GM23338 (cell line): ENCODE measurements at regions not wholly inside any gene's neighbourhood (a gene's known extent, or its start where the extent isn't known, plus 50 kb on each side); places are given as distances from the start of the nearest gene placed in this dataset.

Experiments
- ATAC-seq: fragments of 200-7000 bp; cut with Tn5 transposase; 3 replicates; pipeline ENCODE4 v1.9.1; 2020
- DNase-seq: peaks from one replicate; pipeline ENCODE4 v3.0.0-alpha.2; 2015; ENCODE audit warnings: low spot score
- H2AFZ ChIP-seq: fragments of 200-600 bp; sonication (generic); 2 replicates; pipeline ENCODE4 v1.8.0; 2016; ENCODE audit warnings: antibody characterized with exemption, mild to moderate bottlenecking, moderate library complexity
- H3F3A ChIP-seq: fragments of 200-600 bp; sonication (generic); replicated peaks from 2 replicates; pipeline ENCODE4 v1.8.0; 2017; ENCODE audit warnings: antibody characterized with exemption, mixed run types, low read depth
- H3K27ac ChIP-seq: fragments of 200-600 bp; sonication (generic); 2 replicates; pipeline ENCODE4 v1.6.1; 2016; ENCODE audit warnings: low read depth
- H3K27me3 ChIP-seq: fragments of 200-600 bp; sonication (generic); 2 replicates; pipeline ENCODE4 v1.8.0; 2016; ENCODE audit warnings: mild to moderate bottlenecking, mixed run types, moderate library complexity; ENCODE audit not compliant: insufficient read depth
- H3K36me3 ChIP-seq: fragments of 200-600 bp; sonication (generic); 2 replicates; pipeline ENCODE4 v1.8.0; 2016; ENCODE audit warnings: mild to moderate bottlenecking; ENCODE audit not compliant: insufficient read depth
- H3K4me1 ChIP-seq: fragments of 200-600 bp; sonication (generic); 2 replicates; pipeline ENCODE4 v1.8.0; 2016; ENCODE audit warnings: mild to moderate bottlenecking, moderate library complexity; ENCODE audit not compliant: insufficient read depth
- H3K4me2 ChIP-seq: fragments of 200-600 bp; sonication (generic); 2 replicates; pipeline ENCODE4 v1.7.1; 2017; ENCODE audit warnings: mixed run types
- H3K4me3 ChIP-seq: fragments of 200-600 bp; sonication (generic); 2 replicates; pipeline ENCODE4 v1.6.1; 2016; ENCODE audit warnings: mixed run types
- H3K79me2 ChIP-seq: fragments of 200-600 bp; sonication (generic); replicated peaks from 2 replicates; pipeline ENCODE4 v1.8.0; 2017; ENCODE audit warnings: mild to moderate bottlenecking; ENCODE audit not compliant: insufficient read depth
- H3K9me2 ChIP-seq: fragments of 200-600 bp; sonication (generic); 2 replicates; pipeline ENCODE4 v1.8.0; 2017; ENCODE audit not compliant: insufficient read depth
- H4K20me1 ChIP-seq: fragments of 200-600 bp; sonication (generic); replicated peaks from 2 replicates; pipeline ENCODE4 v1.8.0; 2017; ENCODE audit warnings: mild to moderate bottlenecking; ENCODE audit not compliant: insufficient read depth
- H3K27ac Mint-ChIP-seq: 2 replicates; pipeline ENCODE4 v1.8.0; 2020; ENCODE audit warnings: inconsistent platforms, mild to moderate bottlenecking, moderate library complexity, mixed read lengths
- H3K27me3 Mint-ChIP-seq: 3 replicates; pipeline ENCODE4 v1.8.0; 2022; ENCODE audit warnings: low read depth, mild to moderate bottlenecking, moderate library complexity, mixed read lengths, inconsistent platforms; ENCODE audit not compliant: insufficient read depth, poor library complexity
- H3K36me3 Mint-ChIP-seq: 3 replicates; pipeline ENCODE4 v1.8.0; 2021; ENCODE audit warnings: low read depth, mild to moderate bottlenecking, inconsistent platforms, moderate library complexity, mixed read lengths
- H3K4me1 Mint-ChIP-seq: 3 replicates; pipeline ENCODE4 v1.8.0; 2020; ENCODE audit warnings: mild to moderate bottlenecking, inconsistent platforms, mixed read lengths
- H3K4me3 Mint-ChIP-seq: 3 replicates; pipeline ENCODE4 v1.8.0; 2021; ENCODE audit warnings: moderate library complexity, mild to moderate bottlenecking, inconsistent platforms, mixed read lengths
- H3K9me3 Mint-ChIP-seq: 3 replicates; pipeline ENCODE4 v1.8.0; 2020; ENCODE audit warnings: moderate library complexity, mild to moderate bottlenecking, inconsistent platforms, mixed read lengths
- EZH2 ChIP-seq: fragments of 200-600 bp; sonication (generic); IDR thresholded peaks from one replicate; pipeline ENCODE4 v1.8.0; 2017; ENCODE audit warnings: antibody characterized with exemption, mild to moderate bottlenecking, low read depth; ENCODE audit not compliant: unreplicated experiment
- EZH2phosphoT487 ChIP-seq: fragments of 200-600 bp; sonication (generic); IDR thresholded peaks from one replicate; pipeline ENCODE4 v1.8.1; 2018; ENCODE audit warnings: antibody characterized with exemption; ENCODE audit not compliant: unreplicated experiment
- JUNB ChIP-seq: IDR thresholded peaks from one replicate; pipeline ENCODE4 v1.6.1; 2016; ENCODE audit warnings: antibody characterized with exemption; ENCODE audit not compliant: unreplicated experiment
- POLR2AphosphoS5 ChIP-seq: IDR thresholded peaks from 2 replicates; pipeline ENCODE4 v1.6.1; 2016; ENCODE audit warnings: antibody characterized with exemption, low read depth
- REST ChIP-seq: IDR thresholded peaks from one replicate; pipeline ENCODE4 v1.6.1; 2018; ENCODE audit warnings: antibody characterized with exemption; ENCODE audit not compliant: unreplicated experiment
- STAT1 ChIP-seq: IDR thresholded peaks from one replicate; pipeline ENCODE4 v1.6.1; 2016; ENCODE audit warnings: antibody characterized with exemption; ENCODE audit not compliant: unreplicated experiment
- ZNF114 ChIP-seq: fragments of 250-450 bp; sonication (Bioruptor Pico); IDR thresholded peaks from 2 replicates; pipeline ENCODE4 v1.5.0; 2020; ENCODE audit warnings: mild to moderate bottlenecking, moderate library complexity
- ZNF331 ChIP-seq: fragments of 250-450 bp; sonication (Bioruptor Pico); IDR thresholded peaks from 2 replicates; pipeline ENCODE4 v1.5.0; 2020; ENCODE audit warnings: low read depth, mild to moderate bottlenecking, moderate library complexity
- TF ChIP-seq, protein P1 (sequence below), 2 experiments: fragments of 200-600 bp in 1 of 2; sonication (generic) in 1 of 2; conservative IDR thresholded peaks; 2 replicates each; pipeline versions ENCODE4 v1.5.1 to v1.6.1; 2016 to 2017; ENCODE audit warnings: antibody characterized with exemption in 2 of 2, low read depth in 2 of 2, mild to moderate bottlenecking in 2 of 2, moderate library complexity in 1 of 2
- TF ChIP-seq, protein P2 (sequence below): fragments of 250-450 bp; sonication (Bioruptor Pico); IDR thresholded peaks from 2 replicates; pipeline ENCODE4 v1.5.0; 2020; ENCODE audit warnings: mild to moderate bottlenecking, moderate library complexity

- TF ChIP-seq REST: no peak
Observed at GRCh38 chrX:16319929-16320328, 152.6 kb downstream of the MAGEB17 start (continued).

DNA sequence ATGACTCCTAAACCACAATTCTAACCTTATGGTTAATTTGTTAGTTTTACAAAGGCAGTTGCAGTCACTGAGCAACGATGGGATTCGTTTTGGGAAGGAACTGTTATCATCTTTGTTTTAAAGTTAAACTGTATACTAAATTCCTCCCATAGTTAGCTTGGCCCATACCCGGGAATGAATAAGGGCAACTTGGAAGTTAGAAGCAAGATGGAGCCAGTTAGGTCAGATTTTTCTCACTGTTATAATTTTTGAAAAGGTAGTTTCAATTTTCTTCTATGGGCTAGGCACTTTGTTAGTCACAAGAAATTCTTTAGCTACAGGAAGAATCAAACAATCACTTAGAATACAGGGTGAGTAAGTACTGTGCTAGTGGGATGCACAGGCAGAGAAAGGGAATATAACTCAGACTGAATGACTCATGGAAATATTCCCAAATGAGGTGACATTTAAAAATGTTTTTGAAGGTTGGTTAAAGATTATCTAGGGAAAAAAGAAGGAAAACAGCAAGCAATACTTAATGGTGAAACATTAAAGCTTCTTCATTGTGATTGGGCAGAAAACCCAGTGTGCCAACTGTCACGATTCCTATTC lies 153.6 kb downstream of the MAGEB17 start:
- Histone ChIP-seq H2AFZ (no peak overlapping the region), H3K4me3 (no peak overlapping the region), H3K4me2 (no peak overlapping the region), H3K79me2 (no peaks in the 10 kb centered on the region), H3K36me3 (no peaks in the 10 kb centered on the region; the same call in 1 of the 2 replicates), H3K9me2 (no peaks in the 10 kb centered on the region), H4K20me1 (no peaks in the 10 kb centered on the region), H3K4me1 (no peaks in the 10 kb centered on the region), H3F3A (no peaks in the 10 kb centered on the region), H3K27me3 (no peaks in the 10 kb centered on the region), H3K27ac (no peak overlapping the region)
- no peak overlapping the region for H3K4me3 Mint-ChIP-seq
- peaks cover 6% of the 10 kb centered on the region; the same call in 2 of the 3 replicates for H3K4me1 Mint-ChIP-seq
- H3K27me3 Mint-ChIP-seq: no peaks in the 10 kb centered on the region
- no peak overlapping the region for H3K27ac Mint-ChIP-seq
- peaks cover 34% of the 10 kb centered on the region for H3K9me3 Mint-ChIP-seq
- DNase-seq: no peak
- H3K36me3 Mint-ChIP-seq: peaks cover 34% of the 10 kb centered on the region
- no peak for ATAC-seq
- TF ChIP-seq, protein P1, sequence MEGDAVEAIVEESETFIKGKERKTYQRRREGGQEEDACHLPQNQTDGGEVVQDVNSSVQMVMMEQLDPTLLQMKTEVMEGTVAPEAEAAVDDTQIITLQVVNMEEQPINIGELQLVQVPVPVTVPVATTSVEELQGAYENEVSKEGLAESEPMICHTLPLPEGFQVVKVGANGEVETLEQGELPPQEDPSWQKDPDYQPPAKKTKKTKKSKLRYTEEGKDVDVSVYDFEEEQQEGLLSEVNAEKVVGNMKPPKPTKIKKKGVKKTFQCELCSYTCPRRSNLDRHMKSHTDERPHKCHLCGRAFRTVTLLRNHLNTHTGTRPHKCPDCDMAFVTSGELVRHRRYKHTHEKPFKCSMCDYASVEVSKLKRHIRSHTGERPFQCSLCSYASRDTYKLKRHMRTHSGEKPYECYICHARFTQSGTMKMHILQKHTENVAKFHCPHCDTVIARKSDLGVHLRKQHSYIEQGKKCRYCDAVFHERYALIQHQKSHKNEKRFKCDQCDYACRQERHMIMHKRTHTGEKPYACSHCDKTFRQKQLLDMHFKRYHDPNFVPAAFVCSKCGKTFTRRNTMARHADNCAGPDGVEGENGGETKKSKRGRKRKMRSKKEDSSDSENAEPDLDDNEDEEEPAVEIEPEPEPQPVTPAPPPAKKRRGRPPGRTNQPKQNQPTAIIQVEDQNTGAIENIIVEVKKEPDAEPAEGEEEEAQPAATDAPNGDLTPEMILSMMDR (conservative IDR thresholded peaks at IDR 0.05; ENCODE audit: low read depth in 2 of 2): no peak
- no peak for TF ChIP-seq EZH2
- no peak for TF ChIP-seq STAT1
- no peak for TF ChIP-seq ZNF114 (CRISPR knock-in tag)
- no peak for TF ChIP-seq POLR2AphosphoS5
- TF ChIP-seq ZNF331 (CRISPR knock-in tag): no peak
- TF ChIP-seq EZH2phosphoT487: no peak
- TF ChIP-seq, protein P2, sequence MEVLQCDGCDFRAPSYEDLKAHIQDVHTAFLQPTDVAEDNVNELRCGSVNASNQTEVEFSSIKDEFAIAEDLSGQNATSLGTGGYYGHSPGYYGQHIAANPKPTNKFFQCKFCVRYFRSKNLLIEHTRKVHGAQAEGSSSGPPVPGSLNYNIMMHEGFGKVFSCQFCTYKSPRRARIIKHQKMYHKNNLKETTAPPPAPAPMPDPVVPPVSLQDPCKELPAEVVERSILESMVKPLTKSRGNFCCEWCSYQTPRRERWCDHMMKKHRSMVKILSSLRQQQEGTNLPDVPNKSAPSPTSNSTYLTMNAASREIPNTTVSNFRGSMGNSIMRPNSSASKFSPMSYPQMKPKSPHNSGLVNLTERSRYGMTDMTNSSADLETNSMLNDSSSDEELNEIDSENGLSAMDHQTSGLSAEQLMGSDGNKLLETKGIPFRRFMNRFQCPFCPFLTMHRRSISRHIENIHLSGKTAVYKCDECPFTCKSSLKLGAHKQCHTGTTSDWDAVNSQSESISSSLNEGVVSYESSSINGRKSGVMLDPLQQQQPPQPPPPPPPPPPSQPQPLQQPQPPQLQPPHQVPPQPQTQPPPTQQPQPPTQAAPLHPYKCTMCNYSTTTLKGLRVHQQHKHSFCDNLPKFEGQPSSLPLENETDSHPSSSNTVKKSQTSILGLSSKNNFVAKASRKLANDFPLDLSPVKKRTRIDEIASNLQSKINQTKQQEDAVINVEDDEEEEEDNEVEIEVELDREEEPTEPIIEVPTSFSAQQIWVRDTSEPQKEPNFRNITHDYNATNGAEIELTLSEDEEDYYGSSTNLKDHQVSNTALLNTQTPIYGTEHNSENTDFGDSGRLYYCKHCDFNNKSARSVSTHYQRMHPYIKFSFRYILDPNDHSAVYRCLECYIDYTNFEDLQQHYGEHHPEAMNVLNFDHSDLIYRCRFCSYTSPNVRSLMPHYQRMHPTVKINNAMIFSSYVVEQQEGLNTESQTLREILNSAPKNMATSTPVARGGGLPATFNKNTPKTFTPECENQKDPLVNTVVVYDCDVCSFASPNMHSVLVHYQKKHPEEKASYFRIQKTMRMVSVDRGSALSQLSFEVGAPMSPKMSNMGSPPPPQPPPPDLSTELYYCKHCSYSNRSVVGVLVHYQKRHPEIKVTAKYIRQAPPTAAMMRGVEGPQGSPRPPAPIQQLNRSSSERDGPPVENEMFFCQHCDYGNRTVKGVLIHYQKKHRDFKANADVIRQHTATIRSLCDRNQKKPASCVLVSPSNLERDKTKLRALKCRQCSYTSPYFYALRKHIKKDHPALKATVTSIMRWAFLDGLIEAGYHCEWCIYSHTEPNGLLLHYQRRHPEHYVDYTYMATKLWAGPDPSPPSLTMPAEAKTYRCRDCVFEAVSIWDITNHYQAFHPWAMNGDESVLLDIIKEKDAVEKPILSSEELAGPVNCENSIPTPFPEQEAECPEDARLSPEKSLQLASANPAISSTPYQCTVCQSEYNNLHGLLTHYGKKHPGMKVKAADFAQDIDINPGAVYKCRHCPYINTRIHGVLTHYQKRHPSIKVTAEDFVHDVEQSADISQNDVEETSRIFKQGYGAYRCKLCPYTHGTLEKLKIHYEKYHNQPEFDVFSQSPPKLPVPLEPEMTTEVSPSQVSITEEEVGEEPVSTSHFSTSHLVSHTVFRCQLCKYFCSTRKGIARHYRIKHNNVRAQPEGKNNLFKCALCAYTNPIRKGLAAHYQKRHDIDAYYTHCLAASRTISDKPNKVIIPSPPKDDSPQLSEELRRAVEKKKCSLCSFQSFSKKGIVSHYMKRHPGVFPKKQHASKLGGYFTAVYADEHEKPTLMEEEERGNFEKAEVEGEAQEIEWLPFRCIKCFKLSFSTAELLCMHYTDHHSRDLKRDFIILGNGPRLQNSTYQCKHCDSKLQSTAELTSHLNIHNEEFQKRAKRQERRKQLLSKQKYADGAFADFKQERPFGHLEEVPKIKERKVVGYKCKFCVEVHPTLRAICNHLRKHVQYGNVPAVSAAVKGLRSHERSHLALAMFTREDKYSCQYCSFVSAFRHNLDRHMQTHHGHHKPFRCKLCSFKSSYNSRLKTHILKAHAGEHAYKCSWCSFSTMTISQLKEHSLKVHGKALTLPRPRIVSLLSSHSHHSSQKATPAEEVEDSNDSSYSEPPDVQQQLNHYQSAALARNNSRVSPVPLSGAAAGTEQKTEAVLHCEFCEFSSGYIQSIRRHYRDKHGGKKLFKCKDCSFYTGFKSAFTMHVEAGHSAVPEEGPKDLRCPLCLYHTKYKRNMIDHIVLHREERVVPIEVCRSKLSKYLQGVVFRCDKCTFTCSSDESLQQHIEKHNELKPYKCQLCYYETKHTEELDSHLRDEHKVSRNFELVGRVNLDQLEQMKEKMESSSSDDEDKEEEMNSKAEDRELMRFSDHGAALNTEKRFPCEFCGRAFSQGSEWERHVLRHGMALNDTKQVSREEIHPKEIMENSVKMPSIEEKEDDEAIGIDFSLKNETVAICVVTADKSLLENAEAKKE (CRISPR knock-in tag): no peak
- no peak for TF ChIP-seq JUNB
